SK-N-SH treated with all-trans-retinoic acid at 6 μM for 48 hours (cell line): ENCODE measurements at regions not wholly inside any gene's neighbourhood (a gene's known extent, or its start where the extent isn't known, plus 50 kb on each side); places are given as distances from the start of the nearest gene placed in this dataset.

Source experiments
- ARNTL ChIP-seq: fragments of 450-650 bp; formaldehyde crosslinking; IDR thresholded peaks from 2 replicates; pipeline ENCODE4 v1.5.0; 2020; ENCODE audit warnings: low read depth, mild to moderate bottlenecking, moderate library complexity, borderline replicate concordance
- ESRRG ChIP-seq: fragments of 250-450 bp; sonication (Bioruptor Pico); IDR thresholded peaks from 2 replicates; pipeline ENCODE4 v1.6.1; 2021; ENCODE audit warnings: mild to moderate bottlenecking
- ISL1 ChIP-seq: fragments of 250-450 bp; sonication (Bioruptor Pico); IDR thresholded peaks from 2 replicates; pipeline ENCODE4 v2.1.2; 2022; ENCODE audit warnings: mild to moderate bottlenecking, moderate library complexity
- OSR1 ChIP-seq: fragments of 250-450 bp; sonication (Bioruptor Pico); IDR thresholded peaks from 2 replicates; pipeline ENCODE4 v1.8.0; 2022; ENCODE audit warnings: moderate library complexity, mild to moderate bottlenecking, inconsistent platforms
- PPARA ChIP-seq: fragments of 250-450 bp; sonication (Bioruptor Pico); IDR thresholded peaks from 2 replicates; pipeline ENCODE4 v1.5.0; 2020; ENCODE audit warnings: mild to moderate bottlenecking, borderline replicate concordance
- RARB ChIP-seq: fragments of 250-450 bp; sonication (Bioruptor Pico); IDR thresholded peaks from 2 replicates; pipeline ENCODE4 v1.8.0; 2021; ENCODE audit warnings: mild to moderate bottlenecking, moderate library complexity
- TCF4 ChIP-seq: fragments of 250-450 bp; sonication (Bioruptor Pico); IDR thresholded peaks from 2 replicates; pipeline ENCODE4 v1.8.0; 2021; ENCODE audit warnings: mild to moderate bottlenecking, moderate library complexity, borderline replicate concordance
- TOX ChIP-seq: fragments of 250-450 bp; sonication (Bioruptor Pico); IDR thresholded peaks from 2 replicates; pipeline ENCODE4 v1.8.0; 2021; ENCODE audit warnings: mild to moderate bottlenecking, moderate library complexity, borderline replicate concordance
- ZFP3 ChIP-seq: fragments of 250-450 bp; sonication (Bioruptor Pico); IDR thresholded peaks from 2 replicates; pipeline ENCODE4 v1.5.0; 2020; ENCODE audit warnings: mild to moderate bottlenecking, moderate library complexity
- TF ChIP-seq, protein P1 (sequence below): fragments of 250-450 bp; sonication (Bioruptor Pico); IDR thresholded peaks from 2 replicates; pipeline ENCODE4 v1.5.1; 2021; ENCODE audit warnings: mild to moderate bottlenecking, moderate library complexity
- TF ChIP-seq, protein P2 (sequence below): fragments of 250-450 bp; sonication (Bioruptor Pico); IDR thresholded peaks from 2 replicates; pipeline ENCODE4 v1.5.1; 2020; ENCODE audit warnings: low read depth, mild to moderate bottlenecking, moderate library complexity
- TF ChIP-seq, protein P3 (sequence below): fragments of 250-450 bp; sonication (Bioruptor Pico); IDR thresholded peaks from 2 replicates; pipeline ENCODE4 v1.8.0; 2020; ENCODE audit warnings: mild to moderate bottlenecking, moderate library complexity, borderline replicate concordance

GRCh38 chr3:18232317-18232716 is 192.8 kb downstream of the SATB1 start:
- TF ChIP-seq PPARA (CRISPR knock-in tag): no peak
- no peak for TF ChIP-seq OSR1
- TF ChIP-seq, protein P1, sequence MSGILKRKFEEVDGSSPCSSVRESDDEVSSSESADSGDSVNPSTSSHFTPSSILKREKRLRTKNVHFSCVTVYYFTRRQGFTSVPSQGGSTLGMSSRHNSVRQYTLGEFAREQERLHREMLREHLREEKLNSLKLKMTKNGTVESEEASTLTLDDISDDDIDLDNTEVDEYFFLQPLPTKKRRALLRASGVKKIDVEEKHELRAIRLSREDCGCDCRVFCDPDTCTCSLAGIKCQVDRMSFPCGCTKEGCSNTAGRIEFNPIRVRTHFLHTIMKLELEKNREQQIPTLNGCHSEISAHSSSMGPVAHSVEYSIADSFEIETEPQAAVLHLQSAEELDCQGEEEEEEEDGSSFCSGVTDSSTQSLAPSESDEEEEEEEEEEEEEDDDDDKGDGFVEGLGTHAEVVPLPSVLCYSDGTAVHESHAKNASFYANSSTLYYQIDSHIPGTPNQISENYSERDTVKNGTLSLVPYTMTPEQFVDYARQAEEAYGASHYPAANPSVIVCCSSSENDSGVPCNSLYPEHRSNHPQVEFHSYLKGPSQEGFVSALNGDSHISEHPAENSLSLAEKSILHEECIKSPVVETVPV: no peak
- TF ChIP-seq ISL1: no peak
- TF ChIP-seq TCF4 (CRISPR knock-in tag): no peak
- TF ChIP-seq ESRRG (CRISPR knock-in tag): no peak
- no peak for TF ChIP-seq ARNTL (CRISPR knock-in tag)
- TF ChIP-seq, protein P2, sequence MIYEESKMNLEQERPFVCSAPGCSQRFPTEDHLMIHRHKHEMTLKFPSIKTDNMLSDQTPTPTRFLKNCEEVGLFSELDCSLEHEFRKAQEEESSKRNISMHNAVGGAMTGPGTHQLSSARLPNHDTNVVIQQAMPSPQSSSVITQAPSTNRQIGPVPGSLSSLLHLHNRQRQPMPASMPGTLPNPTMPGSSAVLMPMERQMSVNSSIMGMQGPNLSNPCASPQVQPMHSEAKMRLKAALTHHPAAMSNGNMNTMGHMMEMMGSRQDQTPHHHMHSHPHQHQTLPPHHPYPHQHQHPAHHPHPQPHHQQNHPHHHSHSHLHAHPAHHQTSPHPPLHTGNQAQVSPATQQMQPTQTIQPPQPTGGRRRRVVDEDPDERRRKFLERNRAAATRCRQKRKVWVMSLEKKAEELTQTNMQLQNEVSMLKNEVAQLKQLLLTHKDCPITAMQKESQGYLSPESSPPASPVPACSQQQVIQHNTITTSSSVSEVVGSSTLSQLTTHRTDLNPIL (CRISPR knock-in tag): no peak
- TF ChIP-seq, protein P3, sequence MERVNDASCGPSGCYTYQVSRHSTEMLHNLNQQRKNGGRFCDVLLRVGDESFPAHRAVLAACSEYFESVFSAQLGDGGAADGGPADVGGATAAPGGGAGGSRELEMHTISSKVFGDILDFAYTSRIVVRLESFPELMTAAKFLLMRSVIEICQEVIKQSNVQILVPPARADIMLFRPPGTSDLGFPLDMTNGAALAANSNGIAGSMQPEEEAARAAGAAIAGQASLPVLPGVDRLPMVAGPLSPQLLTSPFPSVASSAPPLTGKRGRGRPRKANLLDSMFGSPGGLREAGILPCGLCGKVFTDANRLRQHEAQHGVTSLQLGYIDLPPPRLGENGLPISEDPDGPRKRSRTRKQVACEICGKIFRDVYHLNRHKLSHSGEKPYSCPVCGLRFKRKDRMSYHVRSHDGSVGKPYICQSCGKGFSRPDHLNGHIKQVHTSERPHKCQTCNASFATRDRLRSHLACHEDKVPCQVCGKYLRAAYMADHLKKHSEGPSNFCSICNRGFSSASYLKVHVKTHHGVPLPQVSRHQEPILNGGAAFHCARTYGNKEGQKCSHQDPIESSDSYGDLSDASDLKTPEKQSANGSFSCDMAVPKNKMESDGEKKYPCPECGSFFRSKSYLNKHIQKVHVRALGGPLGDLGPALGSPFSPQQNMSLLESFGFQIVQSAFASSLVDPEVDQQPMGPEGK (CRISPR knock-in tag): no peak
- TF ChIP-seq RARB: no peak
- TF ChIP-seq TOX (CRISPR knock-in tag): no peak
- no peak for TF ChIP-seq ZFP3
